A549 (cell line): ENCODE measurements at regions not wholly inside any gene's neighbourhood (a gene's known extent, or its start where the extent isn't known, plus 50 kb on each side); places are given as distances from the start of the nearest gene placed in this dataset.

Experiments used
- ATAC-seq, 2 experiments: fragments of 200-7000 bp in 1 of 2; fragments of >200 bp in 1 of 2; cut with Nextera tagmentation in 1 of 2; cut with Tn5 transposase in 1 of 2; 3 replicates each; pipeline versions ENCODE4 v1.8.0 to v1.9.1; 2018 to 2020; ENCODE audit warnings: mild to moderate bottlenecking in 1 of 2, moderate library complexity in 1 of 2
- CTCF ChIA-PET: fragments of 300-600 bp; sonication (Branson Sonifier 250); formaldehyde crosslinking; extraction: SDS; loops from one replicate; lab custom pipeline; 2021; ENCODE audit warnings: antibody characterized with exemption, inconsistent platforms; lab: Yijun Ruan, JAX
- POLR2A ChIA-PET: fragments of 350-600 bp; formaldehyde crosslinking; extraction: SDS; loops from one replicate; lab custom pipeline; 2021; ENCODE audit warnings: antibody characterized with exemption, inconsistent platforms; lab: Yijun Ruan, JAX
- DNase-seq, 2 experiments: peaks; one replicate each; pipeline versions ENCODE4 v3.0.0 to v3.0.0-alpha.2; 2011 to 2016; ENCODE audit warnings: low read depth in 1 of 2, low spot score in 1 of 2
- FAIRE-seq: peaks from 2 replicates; lab custom pipeline; 2011; peaks lifted over from hg19 to GRCh38; lab: Jason Lieb, UNC
- H3K27ac ChIP-seq, 2 experiments: fragments of >200 bp; sonication (Bioruptor Twin); formaldehyde crosslinking; 3 replicates each; pipeline ENCODE4 v1.5.1; 2016 to 2017
- H3K4me1 ChIP-seq: fragments of >200 bp; sonication (Bioruptor Twin); formaldehyde crosslinking; 3 replicates; pipeline ENCODE4 v1.6.1; 2016
- H3K4me2 ChIP-seq: fragments of >200 bp; sonication (Bioruptor Twin); formaldehyde crosslinking; 3 replicates; pipeline ENCODE4 v1.6.1; 2016
- H3K4me3 ChIP-seq: fragments of >200 bp; sonication (Bioruptor Twin); formaldehyde crosslinking; 3 replicates; pipeline ENCODE4 v1.5.1; 2016
- H3K9me3 ChIP-seq: fragments of >200 bp; sonication (Bioruptor Twin); formaldehyde crosslinking; 3 replicates; pipeline ENCODE4 v1.6.1; 2016
- CBX2 ChIP-seq: fragments of 200-600 bp; sonication (generic); IDR thresholded peaks from 2 replicates; pipeline ENCODE4 v1.6.1; 2016; ENCODE audit warnings: low read depth, mild to moderate bottlenecking, borderline replicate concordance
- CBX8 ChIP-seq: fragments of 200-600 bp; sonication (generic); IDR thresholded peaks from 2 replicates; pipeline ENCODE4 v1.6.1; 2016
- CHD4 ChIP-seq: fragments of 200-600 bp; sonication (generic); IDR thresholded peaks from 2 replicates; pipeline ENCODE4 v1.6.1; 2016; ENCODE audit warnings: antibody characterized with exemption, mild to moderate bottlenecking, borderline replicate concordance
- EHMT2 ChIP-seq: fragments of 200-600 bp; sonication (generic); IDR thresholded peaks from 2 replicates; pipeline ENCODE4 v1.6.1; 2016; ENCODE audit warnings: antibody characterized with exemption, low read depth, mild to moderate bottlenecking, moderate library complexity
- ELK1 ChIP-seq: fragments of 150-350 bp; IDR thresholded peaks from 2 replicates; pipeline ENCODE4 v1.6.1; 2014; ENCODE audit warnings: low read depth, mild to moderate bottlenecking, low read length
- EP300 ChIP-seq, 2 experiments: fragments of >200 bp; sonication (Bioruptor Twin); formaldehyde crosslinking; IDR thresholded peaks; 2 replicates in 1 of 2; 3 replicates in 1 of 2; pipeline ENCODE4 v1.6.1; 2016 to 2017
- ESRRA ChIP-seq: fragments of 150-350 bp; IDR thresholded peaks from 2 replicates; pipeline ENCODE4 v1.6.1; 2014; ENCODE audit warnings: mild to moderate bottlenecking, low read length, borderline replicate concordance
- FOSB ChIP-seq: fragments of 250-450 bp; sonication (Bioruptor Pico); IDR thresholded peaks from 2 replicates; pipeline ENCODE4 v1.5.0; 2020; ENCODE audit warnings: mild to moderate bottlenecking, moderate library complexity
- FOSL2 ChIP-seq, 2 experiments: fragments of 450-650 bp in 1 of 2; fragments of >200 bp in 1 of 2; sonication (Bioruptor Twin) in 1 of 2; formaldehyde crosslinking; IDR thresholded peaks; 2 replicates each; pipeline versions ENCODE4 v1.5.0 to v1.6.1; 2016 to 2020; ENCODE audit warnings: mild to moderate bottlenecking in 1 of 2, moderate library complexity in 1 of 2
- GATA3 ChIP-seq: IDR thresholded peaks from 2 replicates; pipeline ENCODE4 v1.6.1; 2012; ENCODE audit warnings: borderline replicate concordance
- HDAC2 ChIP-seq: fragments of 200-600 bp; sonication (generic); IDR thresholded peaks from 2 replicates; pipeline ENCODE4 v1.6.1; 2016
- HES2 ChIP-seq: fragments of >200 bp; sonication (Bioruptor Twin); formaldehyde crosslinking; IDR thresholded peaks from 2 replicates; pipeline ENCODE4 v1.6.1; 2016
- HOXA7 ChIP-seq: fragments of 250-450 bp; sonication (Bioruptor Pico); IDR thresholded peaks from 2 replicates; pipeline ENCODE4 v1.5.0; 2020; ENCODE audit warnings: mild to moderate bottlenecking, moderate library complexity
- HOXB13 ChIP-seq: fragments of 250-450 bp; sonication (Bioruptor Pico); IDR thresholded peaks from 2 replicates; pipeline ENCODE4 v1.5.0; 2020; ENCODE audit warnings: low read depth, mild to moderate bottlenecking, moderate library complexity
- HOXB5 ChIP-seq: fragments of 250-450 bp; sonication (Bioruptor Pico); IDR thresholded peaks from 2 replicates; pipeline ENCODE4 v1.5.0; 2020; ENCODE audit warnings: mild to moderate bottlenecking, moderate library complexity
- JUNB ChIP-seq: fragments of >200 bp; sonication (Bioruptor Twin); formaldehyde crosslinking; IDR thresholded peaks from 2 replicates; pipeline ENCODE4 v1.6.1; 2016
- KDM1A ChIP-seq: fragments of 200-600 bp; sonication (generic); IDR thresholded peaks from 2 replicates; pipeline ENCODE4 v1.6.1; 2016; ENCODE audit warnings: low read depth, mild to moderate bottlenecking
- MAZ ChIP-seq: fragments of 150-350 bp; IDR thresholded peaks from 2 replicates; pipeline ENCODE4 v1.6.1; 2014; ENCODE audit warnings: antibody characterized with exemption, low read depth, low read length, borderline replicate concordance
- NPAS2 ChIP-seq: fragments of 250-450 bp; sonication (Bioruptor Pico); IDR thresholded peaks from 2 replicates; pipeline ENCODE4 v1.8.0; 2022; ENCODE audit warnings: mild to moderate bottlenecking, moderate library complexity, borderline replicate concordance
- NR3C1 ChIP-seq: fragments of >200 bp; sonication (Bioruptor Twin); formaldehyde crosslinking; IDR thresholded peaks from 3 replicates; pipeline ENCODE4 v1.6.1; 2017
- POLR2A ChIP-seq: IDR thresholded peaks from 2 replicates; pipeline ENCODE4 v1.6.1; 2012; ENCODE audit warnings: mild to moderate bottlenecking, low read length
- SREBF2 ChIP-seq: fragments of 450-650 bp; IDR thresholded peaks from 2 replicates; pipeline ENCODE4 v1.6.1; 2014; ENCODE audit warnings: mild to moderate bottlenecking, moderate library complexity
- ZNF302 ChIP-seq: fragments of 250-450 bp; sonication (Bioruptor Pico); IDR thresholded peaks from 2 replicates; pipeline ENCODE4 v1.9.0; 2021; ENCODE audit warnings: inconsistent platforms, mild to moderate bottlenecking, moderate library complexity
- WGBS: methylation state at CpG from one replicate; pipeline ENCODE4 v1.1.6; 2017; ENCODE audit errors: missing lambda C conversion rate; 5-methylcytosine and 5-hydroxymethylcytosine counted together
- TF ChIP-seq, protein P1 (sequence below): IDR thresholded peaks from 2 replicates; pipeline ENCODE4 v1.6.1; 2012; ENCODE audit warnings: low read depth, borderline replicate concordance
- TF ChIP-seq, protein P2 (sequence below): fragments of 200-600 bp; sonication (generic); IDR thresholded peaks from 2 replicates; pipeline ENCODE4 v1.6.1; 2016; ENCODE audit warnings: antibody characterized with exemption, mild to moderate bottlenecking, moderate library complexity

GRCh38 chrX:125398959-125399440, 79.3 kb downstream of the TEX13C start:
- no peak for DNase-seq
- H3K4me2 ChIP-seq, result no peak overlapping the region
- no peaks in the 10 kb centered on the region for H3K9me3 ChIP-seq
- no peak for FAIRE-seq
- WGBS, result 0% methylated on average over 1 of the region's 1 CpG
- H3K27ac ChIP-seq, result no peak overlapping the region
- TF ChIP-seq HOXB13, result no peak
- no peak for TF ChIP-seq ELK1
- TF ChIP-seq HOXA7 (CRISPR knock-in tag), result no peak
- ChIA-PET POLR2A (no interaction called here), CTCF (no interaction called here)
- H3K4me1 ChIP-seq, result no peaks in the 10 kb centered on the region
- ATAC-seq, result no peak
- H3K4me3 ChIP-seq, result no peak overlapping the region

DNA sequence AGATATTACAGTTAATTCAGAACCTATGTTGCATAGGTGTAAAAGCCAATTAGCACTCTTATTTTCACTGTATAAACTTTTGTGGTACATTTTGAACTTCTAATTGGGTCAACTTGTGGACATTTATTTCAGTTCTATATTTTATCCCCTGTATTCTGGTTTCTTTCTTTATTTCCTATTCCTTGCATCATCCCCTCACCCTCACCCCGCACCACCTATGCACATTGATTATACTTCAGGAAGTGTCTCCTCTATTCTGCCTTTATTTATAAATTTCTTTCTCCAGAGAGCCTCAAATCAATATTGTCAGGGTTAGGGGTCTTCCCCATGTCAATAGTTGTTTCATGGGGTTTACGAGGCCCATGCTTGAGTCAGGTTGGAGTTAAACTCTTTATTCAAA, 83.1 kb downstream of the TEX13C start:
- CTCF ChIA-PET, result no interaction called here
- FAIRE-seq, result no peak
- ATAC-seq, result no peak

GRCh38 chrX:125404667-125405160, 85.0 kb downstream of the TEX13C start:
- DNase-seq (no peak), ATAC-seq (no peak), FAIRE-seq (no peak)
- Histone ChIP-seq H3K4me3 (no peak overlapping the region), H3K4me1 (no peaks in the 10 kb centered on the region), H3K27ac (no peak overlapping the region), H3K4me2 (no peak overlapping the region), H3K9me3 (no peaks in the 10 kb centered on the region)
- ChIA-PET CTCF (no interaction called here), POLR2A (no interaction called here)
- WGBS, result 0% methylated on average over 1 of the region's 1 CpG
- TF ChIP-seq HDAC2 (no peak), GATA3 (no peak), SREBF2 (no peak), MAZ (no peak), HOXB5 (CRISPR knock-in tag) (no peak), JUNB (no peak), FOSB (CRISPR knock-in tag) (no peak), EHMT2 (no peak), CBX8 (no peak), EP300 (IDR thresholded peaks at IDR 0.05) (no peak), POLR2A (no peak), CHD4 (no peak)
- TF ChIP-seq, protein P1, sequence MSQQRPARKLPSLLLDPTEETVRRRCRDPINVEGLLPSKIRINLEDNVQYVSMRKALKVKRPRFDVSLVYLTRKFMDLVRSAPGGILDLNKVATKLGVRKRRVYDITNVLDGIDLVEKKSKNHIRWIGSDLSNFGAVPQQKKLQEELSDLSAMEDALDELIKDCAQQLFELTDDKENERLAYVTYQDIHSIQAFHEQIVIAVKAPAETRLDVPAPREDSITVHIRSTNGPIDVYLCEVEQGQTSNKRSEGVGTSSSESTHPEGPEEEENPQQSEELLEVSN, result no peak

More for the DNA sequence above, 83.1 kb downstream of the TEX13C start:
- no peak overlapping the region for H3K4me3 ChIP-seq
- no peaks in the 10 kb centered on the region for H3K9me3 ChIP-seq
- H3K4me2 ChIP-seq, result no peak overlapping the region
- H3K27ac ChIP-seq, result no peak overlapping the region
- WGBS, result 47% methylated on average over 2 of the region's 2 CpGs
- DNase-seq, result no peak
- TF ChIP-seq ESRRA (no peak), FOSL2 (IDR thresholded peaks at IDR 0.05) (no peak), FOSL2 (CRISPR knock-in tag; IDR thresholded peaks at IDR 0.05) (no peak), KDM1A (no peak), NR3C1 (no peak), GATA3 (no peak), NPAS2 (CRISPR knock-in tag) (no peak), HDAC2 (no peak), ZNF302 (CRISPR knock-in tag) (no peak)
- TF ChIP-seq, all 56 proteins: peak for 0
- POLR2A ChIA-PET, result no interaction called here
- no peaks in the 10 kb centered on the region for H3K4me1 ChIP-seq

- ChIA-PET POLR2A (no interaction called here), CTCF (no interaction called here)
- peak; percentile 80 for FAIRE-seq
- no peak overlapping the region for H3K27ac ChIP-seq
- H3K9me3 ChIP-seq, result no peaks in the 10 kb centered on the region
- no peak overlapping the region for H3K4me3 ChIP-seq
- DNase-seq, result no peak
- H3K4me1 ChIP-seq, result no peaks in the 10 kb centered on the region
- 6% methylated on average over 2 of the region's 2 CpGs for WGBS
- H3K4me2 ChIP-seq, result no peak overlapping the region
- ATAC-seq, result no peak
- TF ChIP-seq CBX2 (no peak), HES2 (no peak), NPAS2 (CRISPR knock-in tag) (no peak), CBX8 (no peak)
- TF ChIP-seq, protein P2, sequence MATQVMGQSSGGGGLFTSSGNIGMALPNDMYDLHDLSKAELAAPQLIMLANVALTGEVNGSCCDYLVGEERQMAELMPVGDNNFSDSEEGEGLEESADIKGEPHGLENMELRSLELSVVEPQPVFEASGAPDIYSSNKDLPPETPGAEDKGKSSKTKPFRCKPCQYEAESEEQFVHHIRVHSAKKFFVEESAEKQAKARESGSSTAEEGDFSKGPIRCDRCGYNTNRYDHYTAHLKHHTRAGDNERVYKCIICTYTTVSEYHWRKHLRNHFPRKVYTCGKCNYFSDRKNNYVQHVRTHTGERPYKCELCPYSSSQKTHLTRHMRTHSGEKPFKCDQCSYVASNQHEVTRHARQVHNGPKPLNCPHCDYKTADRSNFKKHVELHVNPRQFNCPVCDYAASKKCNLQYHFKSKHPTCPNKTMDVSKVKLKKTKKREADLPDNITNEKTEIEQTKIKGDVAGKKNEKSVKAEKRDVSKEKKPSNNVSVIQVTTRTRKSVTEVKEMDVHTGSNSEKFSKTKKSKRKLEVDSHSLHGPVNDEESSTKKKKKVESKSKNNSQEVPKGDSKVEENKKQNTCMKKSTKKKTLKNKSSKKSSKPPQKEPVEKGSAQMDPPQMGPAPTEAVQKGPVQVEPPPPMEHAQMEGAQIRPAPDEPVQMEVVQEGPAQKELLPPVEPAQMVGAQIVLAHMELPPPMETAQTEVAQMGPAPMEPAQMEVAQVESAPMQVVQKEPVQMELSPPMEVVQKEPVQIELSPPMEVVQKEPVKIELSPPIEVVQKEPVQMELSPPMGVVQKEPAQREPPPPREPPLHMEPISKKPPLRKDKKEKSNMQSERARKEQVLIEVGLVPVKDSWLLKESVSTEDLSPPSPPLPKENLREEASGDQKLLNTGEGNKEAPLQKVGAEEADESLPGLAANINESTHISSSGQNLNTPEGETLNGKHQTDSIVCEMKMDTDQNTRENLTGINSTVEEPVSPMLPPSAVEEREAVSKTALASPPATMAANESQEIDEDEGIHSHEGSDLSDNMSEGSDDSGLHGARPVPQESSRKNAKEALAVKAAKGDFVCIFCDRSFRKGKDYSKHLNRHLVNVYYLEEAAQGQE, result no peak
These were observed 85.7 kb downstream of the TEX13C start for GRCh38 chrX:125405339-125405738.
